Ecto neural progenitor cell (in vitro differentiated cells): ENCODE measurements at regions not wholly inside any gene's neighbourhood (a gene's known extent, or its start where the extent isn't known, plus 50 kb on each side); places are given as distances from the start of the nearest gene placed in this dataset.

Experiments used
- DNase-seq: peaks from one replicate; pipeline ENCODE4 v3.0.0-alpha.2; 2018; ENCODE audit warnings: low spot score

DNA sequence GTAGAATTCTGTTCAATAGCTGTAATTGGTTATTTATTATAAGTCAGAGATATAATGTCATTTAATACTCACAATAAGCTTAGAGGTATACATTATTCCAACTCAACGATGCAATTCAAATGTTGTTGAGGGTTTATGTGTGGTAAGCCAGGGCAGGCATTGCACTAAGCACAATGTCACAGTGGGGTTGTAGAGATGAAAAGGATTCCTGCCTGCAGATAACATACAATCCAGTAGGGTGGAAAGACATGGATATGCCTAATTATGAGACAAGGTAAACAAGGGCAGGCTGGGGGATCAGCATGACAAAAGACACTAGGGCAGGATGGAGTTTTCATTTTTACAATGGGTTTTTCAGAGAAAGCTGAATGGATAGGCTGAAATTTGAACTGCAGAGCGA is 98.7 kb upstream of the PALM2AKAP2 start:
- DNase-seq, result no peak

DNA sequence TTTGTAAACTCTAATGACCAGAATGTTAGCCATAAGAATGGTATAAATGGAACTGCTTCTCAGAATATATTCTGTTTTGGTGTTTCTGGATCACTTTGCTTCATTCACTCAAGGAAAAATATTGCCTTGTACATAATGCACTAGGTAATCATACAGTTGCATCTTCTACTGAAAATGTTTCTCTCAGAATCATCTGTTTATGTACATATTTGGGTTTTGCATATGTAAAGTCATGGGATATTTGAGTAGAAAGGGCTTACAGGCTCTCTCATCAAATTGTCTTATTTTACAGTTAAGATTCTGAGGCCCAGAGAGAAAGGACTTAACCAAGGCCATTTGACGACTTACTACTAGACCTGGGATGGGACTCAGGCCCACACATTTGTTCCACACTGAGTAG is 97.8 kb upstream of the PALM2AKAP2 start:
- no peak for DNase-seq

DNA sequence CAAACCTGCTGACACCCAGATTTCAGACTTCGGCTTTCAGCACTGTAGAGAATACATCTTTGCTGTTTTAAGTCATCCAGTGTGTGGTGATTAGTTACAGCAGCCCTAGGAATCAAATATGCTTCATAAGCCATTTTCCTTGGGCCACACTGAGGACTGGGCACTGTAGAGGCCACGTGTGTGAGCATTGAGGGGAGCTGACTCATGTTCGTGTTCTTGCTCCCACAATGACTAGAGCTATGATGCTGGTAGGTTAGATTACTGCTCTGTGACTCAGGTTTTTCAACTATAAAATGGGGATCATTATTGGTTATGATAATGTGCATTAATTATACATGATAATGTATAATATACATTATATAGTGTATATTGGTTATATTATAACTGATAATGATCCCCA is 96.5 kb upstream of the PALM2AKAP2 start:
- no peak for DNase-seq

DNA sequence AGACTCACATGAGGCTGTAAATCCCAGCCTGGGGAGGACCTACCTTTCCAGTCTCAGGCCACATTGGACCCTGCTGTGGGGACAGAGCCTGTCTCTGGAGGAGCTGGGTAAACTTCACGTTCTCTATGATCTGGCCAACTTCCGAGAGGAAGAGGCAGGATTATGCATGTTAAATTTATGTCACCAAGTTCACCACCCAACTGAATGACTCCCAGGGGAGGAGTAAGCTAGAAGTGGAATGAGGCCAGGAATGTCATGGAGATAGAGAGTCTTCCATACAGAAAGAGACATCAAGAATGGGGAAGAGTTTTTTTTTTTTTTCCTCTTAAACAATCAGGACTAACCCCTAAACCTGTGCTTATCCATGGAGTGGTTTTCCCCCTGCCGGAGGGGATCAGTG is 90.3 kb upstream of the PALM2AKAP2 start:
- DNase-seq, result no peak

DNA sequence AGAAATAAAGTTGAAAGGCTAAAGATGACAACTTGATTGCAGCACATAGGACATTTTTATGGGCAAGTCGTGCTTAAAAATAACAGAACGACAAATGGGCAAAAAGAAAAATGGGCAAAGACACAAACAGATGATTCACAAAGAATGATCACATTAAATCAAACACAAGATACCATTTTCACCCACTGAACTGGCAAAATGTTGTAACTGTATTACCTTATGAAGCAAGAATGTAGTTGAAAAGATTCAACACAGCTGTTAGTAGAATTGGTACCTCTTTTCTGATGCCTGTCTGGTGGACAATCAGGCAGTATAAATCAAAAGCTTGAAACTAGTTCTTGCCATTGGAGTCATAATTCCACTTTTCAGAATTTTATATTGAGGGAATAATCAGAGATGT is 81.0 kb upstream of the PALM2AKAP2 start:
- no peak for DNase-seq

DNA sequence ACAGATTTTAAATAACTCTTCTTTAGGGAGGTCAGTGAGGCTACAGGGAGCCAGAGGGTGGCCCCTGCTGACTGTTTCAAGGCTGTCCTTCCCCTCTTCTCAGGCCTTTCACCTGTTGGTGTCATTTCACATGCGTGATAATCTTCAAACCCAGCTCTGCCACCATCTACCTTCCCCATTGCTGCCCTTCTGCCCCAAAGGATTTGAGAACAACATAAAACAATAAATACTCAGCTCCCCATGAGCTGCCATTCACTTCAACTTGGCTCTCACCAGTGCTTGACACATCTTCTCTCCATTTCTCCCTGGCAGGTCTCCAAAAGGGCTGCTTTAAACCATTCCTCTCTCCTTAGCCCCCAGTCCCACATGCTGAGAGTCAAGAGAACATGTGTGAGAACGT is 75.5 kb upstream of the PALM2AKAP2 start:
- no peak for DNase-seq

DNA sequence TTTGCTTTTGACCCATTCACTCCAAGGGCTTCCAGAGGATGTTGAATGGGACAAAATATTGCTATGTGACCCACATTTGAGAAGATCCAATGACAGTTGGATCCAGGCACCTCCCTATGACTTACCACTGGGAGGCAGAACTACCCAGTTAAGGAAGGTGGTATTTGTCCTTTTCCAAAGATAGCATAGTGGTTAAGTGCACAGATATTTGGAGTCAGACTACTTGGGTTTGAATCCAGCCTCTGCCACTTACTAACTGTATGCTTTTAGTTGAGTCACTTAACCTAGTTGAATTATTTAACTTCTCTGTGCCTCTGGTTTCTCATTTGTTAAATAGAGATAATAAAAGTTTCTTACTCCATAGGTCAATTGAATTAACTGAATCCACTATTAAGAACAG is 74.5 kb upstream of the PALM2AKAP2 start:
- no peak for DNase-seq

DNA sequence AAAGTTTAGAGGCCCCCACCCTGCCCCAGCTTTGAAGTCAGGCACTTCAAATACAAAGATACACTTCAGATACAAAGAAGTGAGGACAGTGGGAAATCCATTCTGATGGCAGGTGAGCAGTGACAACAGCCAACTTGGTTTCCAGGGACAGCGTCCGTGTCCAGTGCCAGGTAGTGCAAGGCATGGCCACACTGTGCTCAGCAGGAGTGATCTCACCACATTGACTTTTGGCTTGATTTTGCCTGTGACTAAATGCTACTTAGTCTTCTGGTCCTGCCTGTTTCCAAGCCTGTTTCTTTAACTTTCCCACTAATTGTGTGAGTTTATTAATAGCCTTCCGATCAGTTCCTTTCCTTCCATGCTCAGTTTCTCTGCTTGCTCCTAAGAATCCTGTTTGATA is 72.6 kb upstream of the PALM2AKAP2 start:
- no peak for DNase-seq

DNA sequence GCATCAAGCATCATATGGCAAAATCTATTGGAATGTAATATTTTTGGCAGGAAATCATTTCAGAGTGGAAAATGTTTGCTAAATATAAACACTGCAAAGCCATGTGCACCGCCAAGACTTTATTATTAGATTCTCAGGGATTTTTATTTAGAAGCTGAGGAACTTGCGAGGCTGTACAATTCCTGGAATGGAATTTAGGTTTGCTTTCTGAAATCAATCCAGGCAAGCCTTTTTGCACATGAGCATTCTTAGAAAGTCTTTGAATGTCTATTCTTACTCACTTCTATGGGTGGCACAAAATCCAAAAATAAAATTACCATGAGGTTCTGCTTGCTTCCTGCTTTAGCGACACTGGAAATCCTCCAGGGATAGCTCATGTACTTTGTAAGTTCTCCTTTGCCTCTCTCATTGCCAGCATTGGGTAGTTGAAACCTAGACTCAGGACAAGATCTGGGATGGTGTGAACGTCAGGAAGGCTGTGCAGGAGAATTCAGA is 71.5 kb upstream of the PALM2AKAP2 start:
- DNase-seq, result no peak

DNA sequence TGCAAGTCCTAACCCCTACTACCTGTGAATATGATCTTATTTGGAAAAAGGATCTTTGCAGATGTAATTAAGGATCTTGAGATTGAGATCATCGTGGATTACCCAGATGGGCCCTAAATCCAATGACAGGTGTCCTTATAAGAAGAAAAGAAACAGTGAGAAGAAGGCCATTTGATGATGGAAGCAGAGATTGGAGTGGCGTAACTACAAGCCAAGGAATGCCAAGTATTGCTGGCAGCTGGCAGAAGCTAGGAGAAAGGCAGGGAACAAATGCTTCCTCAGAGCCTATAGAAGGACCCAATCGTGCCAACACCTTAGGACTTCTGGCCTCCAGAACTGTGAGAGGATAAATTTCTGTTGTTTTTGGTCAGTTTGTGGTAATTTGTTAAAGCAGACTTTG is 70.1 kb upstream of the PALM2AKAP2 start:
- DNase-seq, result no peak

DNA sequence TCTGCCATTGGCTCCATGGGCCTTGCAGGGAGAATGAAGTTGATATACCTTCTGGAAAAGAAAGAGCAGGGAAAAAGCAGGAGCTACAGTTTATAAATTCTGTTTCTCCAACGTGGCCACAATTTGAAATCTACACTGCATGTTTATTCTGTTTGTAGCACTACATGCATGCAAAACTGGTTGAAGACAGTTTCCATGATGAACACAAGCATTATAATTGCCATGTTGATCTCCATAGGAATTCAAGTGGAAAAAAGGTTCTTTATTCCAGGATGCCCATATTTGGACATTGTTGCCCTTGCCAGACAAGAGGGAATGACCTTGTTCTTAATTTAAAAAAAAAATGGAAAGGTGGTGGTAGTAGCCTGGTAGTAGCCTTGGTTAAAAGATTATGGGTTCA is 69.2 kb upstream of the PALM2AKAP2 start:
- no peak for DNase-seq

DNA sequence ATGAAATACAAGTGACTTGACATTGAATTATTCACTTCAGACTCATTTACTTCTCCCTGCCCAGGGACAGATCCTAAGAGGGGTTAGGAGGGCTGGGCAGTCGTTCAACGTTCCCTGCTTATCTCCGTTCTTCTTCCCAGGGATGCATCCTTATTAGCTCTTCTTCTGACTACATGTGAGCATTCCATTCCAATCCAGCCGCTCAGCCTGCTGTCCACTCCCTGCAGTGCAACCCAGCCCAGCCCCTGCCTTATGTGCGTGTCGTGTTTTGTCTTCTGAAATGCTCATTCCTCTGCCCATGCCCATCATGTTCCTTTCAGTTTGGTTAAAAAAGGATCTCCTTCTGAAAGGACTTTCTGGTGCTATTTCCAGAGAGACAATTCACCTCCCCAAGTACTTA is 64.7 kb upstream of the PALM2AKAP2 start:
- DNase-seq, result no peak

DNA sequence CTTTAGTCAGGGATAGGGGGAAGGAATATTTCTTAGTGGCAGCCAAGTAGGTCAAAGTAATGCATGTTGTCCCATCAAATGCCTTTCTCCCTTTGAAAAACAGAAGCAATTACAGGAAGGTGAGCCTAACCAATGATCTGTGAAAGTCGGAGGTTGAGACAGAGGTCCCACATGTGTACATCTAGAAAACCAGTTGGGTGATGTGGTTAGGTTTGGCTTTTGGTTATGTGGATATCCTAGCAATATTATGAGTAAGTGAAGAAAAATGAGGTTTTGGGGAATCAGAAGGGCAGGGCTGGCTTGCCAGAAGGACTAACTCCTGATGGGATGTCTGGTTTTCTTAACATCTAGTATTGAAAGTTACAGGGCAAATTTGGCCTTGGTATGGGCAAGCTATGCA is 63.4 kb upstream of the PALM2AKAP2 start:
- no peak for DNase-seq

DNA sequence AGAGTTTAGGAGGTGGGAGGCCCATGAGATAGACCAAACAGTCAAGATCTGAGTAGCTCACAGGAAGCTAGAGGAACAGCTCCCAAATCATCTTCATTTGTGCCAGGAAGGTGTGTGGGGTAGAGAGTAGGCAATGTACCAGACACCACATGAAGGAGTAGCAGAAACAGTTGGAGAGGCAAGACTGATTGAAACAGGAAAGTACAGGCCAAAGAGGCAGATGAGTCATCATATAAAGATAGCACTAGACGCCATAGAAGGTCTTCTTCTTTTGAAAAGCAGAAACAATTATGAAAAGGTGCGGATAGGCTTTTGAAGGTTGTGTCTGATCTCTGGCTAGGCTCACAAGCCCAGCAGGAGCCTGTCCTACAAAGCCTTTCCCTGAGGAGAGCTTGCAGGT is 62.7 kb upstream of the PALM2AKAP2 start:
- DNase-seq, result no peak

DNA sequence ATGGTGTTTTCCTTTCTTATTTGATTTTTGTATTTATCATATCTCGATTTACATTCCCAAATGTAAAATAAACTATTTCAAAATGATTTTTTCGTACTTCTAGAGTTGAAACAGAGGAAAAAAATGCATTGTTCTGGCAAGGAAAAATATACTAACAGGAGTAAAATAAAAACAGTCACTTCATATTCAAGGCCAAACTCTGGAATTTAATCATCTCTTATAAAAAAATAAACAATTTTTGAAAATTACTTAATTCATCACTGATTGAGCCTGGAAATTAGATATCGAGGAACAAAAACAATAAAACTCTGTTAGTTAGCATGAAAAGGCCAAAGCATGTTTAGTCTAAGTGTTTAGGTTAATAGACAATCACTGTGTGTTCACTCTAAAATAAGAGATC is 61.1 kb upstream of the PALM2AKAP2 start:
- DNase-seq, result no peak

DNA sequence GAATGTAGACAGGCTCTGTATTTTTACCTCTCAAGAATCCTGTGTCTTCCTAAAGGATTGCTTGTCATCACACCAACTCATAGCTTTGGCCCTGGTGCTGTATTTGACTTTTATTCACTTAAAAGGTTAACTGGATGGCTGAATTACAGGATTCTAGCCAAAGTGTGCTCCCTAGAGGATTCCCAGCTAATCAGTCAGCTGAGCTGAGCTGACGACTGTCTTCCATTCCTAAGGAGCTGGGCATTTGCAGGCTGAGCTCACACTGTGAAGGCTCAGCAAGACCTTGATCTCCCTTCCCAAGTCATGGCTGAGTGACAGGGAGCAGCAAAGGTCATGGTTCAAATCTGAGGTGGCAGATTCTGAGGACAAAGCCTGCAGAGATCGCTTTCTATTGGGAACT is 59.0 kb upstream of the PALM2AKAP2 start:
- DNase-seq, result no peak

DNA sequence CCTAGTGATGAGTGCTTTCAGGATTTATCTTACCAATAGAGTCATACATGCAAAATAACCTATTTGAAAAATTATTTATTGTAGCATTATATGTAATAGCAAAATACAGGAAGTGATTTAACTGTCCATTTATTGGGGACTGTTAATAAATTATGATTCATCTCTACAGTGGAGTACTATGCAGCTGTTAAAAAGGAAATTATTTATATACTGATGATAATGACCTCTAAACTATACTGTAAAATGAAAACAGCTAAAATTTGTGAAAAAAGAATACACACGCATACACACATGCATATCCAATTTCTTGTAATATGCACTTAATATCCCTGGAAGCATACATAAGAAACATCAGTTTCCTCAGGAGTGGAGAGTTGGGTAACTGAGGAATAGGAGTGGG is 58.0 kb upstream of the PALM2AKAP2 start:
- no peak for DNase-seq

DNA sequence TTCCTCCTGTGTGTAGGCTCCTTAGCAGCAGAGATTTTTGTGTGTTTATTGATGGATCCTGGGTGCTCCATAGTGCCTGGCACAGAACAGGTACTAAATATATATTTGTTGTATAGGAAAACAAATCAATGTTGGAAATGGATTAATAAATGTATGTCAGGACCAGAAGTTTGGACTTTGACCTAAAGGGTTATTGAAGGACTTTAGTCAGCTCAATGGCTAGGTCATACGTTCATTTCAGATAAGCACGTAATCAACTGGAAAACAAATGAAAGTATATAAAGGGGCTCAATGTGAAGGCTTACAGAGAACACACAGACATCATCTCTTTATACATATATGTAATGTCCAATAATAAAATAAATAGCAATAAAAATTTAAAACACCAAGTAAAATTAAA is 56.2 kb upstream of the PALM2AKAP2 start:
- DNase-seq, result no peak

DNA sequence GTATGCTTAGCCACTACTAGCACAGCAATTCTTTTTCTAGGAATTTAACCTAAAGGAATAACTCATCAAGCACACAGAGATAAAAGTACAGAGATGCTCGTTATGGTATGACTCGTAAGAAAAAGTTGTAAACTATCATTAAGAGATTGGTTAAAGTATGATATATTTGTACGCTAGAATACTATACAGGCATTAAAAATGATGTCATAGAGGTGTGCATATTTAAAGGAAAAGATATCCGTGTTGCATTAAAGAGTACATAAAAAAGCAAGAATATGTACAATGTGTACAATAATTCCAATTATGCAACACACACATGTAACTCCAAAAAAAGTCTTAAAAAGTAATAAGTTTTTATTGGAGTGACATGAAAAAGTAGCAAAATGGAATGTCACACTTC is 54.5 kb upstream of the PALM2AKAP2 start:
- no peak for DNase-seq

DNA sequence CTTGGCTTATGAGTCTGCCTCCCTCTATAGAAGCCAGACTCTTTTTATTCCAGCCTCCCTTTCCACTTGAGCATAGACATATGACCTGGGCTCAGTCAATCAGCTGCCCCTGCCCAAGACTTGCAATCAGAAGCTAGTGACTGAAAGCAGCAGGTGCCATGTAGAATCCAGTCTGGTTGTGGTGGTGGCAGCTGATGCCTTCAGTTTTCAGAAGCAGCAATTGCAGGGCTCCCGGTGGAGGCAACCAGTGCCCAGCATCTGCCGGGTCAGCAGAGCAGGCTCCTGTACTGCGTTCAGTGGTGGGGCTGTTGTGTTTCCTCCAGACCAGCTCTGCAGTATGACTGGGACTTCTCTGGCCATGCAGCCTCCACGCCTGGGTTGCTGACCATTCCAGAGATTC is 53.9 kb upstream of the PALM2AKAP2 start:
- no peak for DNase-seq

DNA sequence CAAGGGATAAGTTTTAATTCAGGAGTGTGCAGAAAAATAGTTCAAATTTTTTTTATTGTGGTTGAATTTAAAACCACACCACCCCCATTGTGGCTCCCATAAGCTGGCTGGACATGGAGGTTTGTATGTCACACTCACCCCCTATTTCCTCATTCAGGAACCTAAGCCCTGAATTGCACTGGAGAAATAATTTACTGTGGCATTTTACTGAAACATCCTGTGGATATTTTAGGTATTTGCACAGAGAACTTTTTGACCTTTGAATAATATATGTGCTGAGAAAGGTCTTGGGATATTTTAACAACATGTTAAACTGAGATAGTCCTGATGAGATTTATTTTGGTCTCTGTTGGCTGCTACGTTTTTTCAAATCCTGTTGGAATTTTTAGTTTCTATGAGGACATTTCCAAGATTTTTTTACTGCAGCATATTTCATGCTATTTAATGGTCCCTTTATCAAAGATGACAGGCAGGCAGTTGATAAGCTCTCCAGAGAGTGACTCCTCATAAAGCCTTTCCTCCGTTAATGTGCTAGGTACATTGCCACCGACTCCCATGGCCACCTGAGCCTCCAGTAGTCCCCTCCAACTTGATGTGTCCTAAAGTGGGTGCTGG is 51.2 kb upstream of the PALM2AKAP2 start:
- no peak for DNase-seq

DNA sequence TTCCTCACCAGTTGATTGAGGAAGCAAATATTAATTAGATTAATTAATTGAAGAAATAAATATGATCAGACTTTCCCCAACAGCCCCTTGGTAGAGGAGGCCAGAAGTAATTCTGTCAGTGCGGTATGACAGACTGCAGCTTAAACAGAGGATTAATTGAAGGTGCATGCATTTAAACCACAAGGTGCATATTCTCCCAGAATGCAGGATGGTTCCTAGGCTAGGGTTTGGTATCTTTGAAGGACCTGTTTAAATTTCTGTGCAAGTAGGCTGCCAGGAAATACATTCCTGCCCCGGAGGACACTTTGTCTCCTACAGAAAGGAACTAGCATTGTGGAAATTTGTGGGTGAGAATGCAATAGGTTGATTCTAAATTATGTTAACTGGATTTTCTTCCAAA is 50.5 kb upstream of the PALM2AKAP2 start:
- no peak for DNase-seq
